ENCODE measurements at regions not wholly inside any gene's neighbourhood (a gene's known extent, or its start where the extent isn't known, plus 50 kb on each side); places are given as distances from the start of the nearest gene placed in this dataset.

DNA sequence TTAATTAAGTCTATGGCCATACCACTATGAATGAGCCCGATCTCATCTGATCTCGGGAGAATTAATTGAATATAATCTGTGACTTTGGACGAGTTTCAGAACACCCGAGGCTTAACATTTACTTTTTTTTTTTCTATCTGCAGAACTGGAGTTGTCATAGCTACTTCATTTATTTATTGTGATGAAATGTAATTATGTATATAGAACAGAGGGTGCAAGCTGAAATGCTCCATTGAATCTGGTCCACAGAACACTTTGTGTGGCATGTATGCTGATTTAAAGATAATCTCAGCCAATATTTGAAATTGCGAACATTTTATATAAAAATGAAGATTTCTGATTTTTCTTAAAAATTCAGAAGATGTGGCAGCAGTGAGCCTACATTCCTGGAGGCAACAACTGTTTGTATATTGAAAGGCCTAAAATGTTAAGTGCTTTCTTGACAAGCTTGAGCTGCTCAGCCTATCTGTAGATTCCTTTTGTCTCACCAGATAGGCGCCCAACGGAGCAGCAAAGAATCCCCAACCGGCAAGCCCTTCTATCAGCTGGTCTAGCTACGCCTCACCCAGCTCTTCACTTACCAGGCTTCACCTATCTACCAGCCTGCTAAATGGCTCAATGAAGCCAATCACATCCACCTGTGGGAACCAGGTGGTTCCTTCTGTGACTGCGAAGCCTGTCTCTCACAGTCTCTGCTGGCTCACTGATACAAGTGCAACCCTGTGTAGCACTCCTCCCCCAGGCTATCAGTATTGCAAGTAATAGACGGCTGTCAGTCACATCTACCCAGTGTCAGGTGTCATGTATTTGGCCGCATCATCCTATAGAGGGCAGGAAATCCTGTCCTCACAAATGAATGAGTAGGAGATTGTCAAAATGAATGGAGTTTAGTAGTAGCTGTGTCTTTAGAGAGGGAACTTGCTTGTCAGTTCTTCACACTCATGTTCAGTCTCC lies 170.6 kb upstream of the MRPS30 start:
- TF ChIP-seq EZH2 (IDR thresholded peaks at IDR 0.05; ENCODE audit: low read length, unreplicated experiment) = no peak
- TF ChIP-seq, protein P1, sequence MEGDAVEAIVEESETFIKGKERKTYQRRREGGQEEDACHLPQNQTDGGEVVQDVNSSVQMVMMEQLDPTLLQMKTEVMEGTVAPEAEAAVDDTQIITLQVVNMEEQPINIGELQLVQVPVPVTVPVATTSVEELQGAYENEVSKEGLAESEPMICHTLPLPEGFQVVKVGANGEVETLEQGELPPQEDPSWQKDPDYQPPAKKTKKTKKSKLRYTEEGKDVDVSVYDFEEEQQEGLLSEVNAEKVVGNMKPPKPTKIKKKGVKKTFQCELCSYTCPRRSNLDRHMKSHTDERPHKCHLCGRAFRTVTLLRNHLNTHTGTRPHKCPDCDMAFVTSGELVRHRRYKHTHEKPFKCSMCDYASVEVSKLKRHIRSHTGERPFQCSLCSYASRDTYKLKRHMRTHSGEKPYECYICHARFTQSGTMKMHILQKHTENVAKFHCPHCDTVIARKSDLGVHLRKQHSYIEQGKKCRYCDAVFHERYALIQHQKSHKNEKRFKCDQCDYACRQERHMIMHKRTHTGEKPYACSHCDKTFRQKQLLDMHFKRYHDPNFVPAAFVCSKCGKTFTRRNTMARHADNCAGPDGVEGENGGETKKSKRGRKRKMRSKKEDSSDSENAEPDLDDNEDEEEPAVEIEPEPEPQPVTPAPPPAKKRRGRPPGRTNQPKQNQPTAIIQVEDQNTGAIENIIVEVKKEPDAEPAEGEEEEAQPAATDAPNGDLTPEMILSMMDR (conservative IDR thresholded peaks at IDR 0.05; ENCODE audit: low read depth, low read length) = 0 out of 2 replicates have a peak, but pooled peaks have one; percentile 29
- no peak for TF ChIP-seq EZH2phosphoT487 (IDR thresholded peaks at IDR 0.05; ENCODE audit: borderline replicate concordance, low read length)
